Activated T-cell treated with anti-CD3 and anti-CD28 coated beads, Interleukin-2, amount 50 U/mL, for 1 hour (primary cell): ENCODE measurements at regions not wholly inside any gene's neighbourhood (a gene's known extent, or its start where the extent isn't known, plus 50 kb on each side); places are given as distances from the start of the nearest gene placed in this dataset.
"Not testable (repeated sequence)": the region's sequence is repeated elsewhere in the genome, so short reads cannot be mapped to it uniquely, and the experiment has no call there.

Experiments
- DNase-seq: peaks from one replicate; pipeline ENCODE4 v3.0.0-alpha.2; 2020

DNA sequence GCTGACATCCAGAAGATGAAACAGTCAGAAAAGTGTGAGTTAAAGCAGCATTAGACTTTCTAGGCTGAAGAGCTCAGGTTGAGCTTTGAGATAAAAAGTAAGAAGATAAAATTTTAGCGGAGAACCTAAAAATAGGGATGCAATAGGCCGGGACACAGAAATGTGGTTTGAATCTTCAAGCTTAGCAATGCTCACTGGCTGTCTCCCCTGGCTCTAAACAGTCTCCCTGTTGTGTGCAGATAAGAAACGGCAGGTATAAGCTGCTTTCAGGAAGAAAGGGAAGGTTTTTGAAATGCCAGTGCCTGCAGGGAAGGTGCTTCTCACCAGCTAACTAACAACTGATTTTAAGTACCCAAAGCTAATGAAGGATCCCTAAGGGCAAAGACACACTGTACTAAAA is 718.7 kb upstream of the SGO1 start:
- DNase-seq, result no peak

DNA sequence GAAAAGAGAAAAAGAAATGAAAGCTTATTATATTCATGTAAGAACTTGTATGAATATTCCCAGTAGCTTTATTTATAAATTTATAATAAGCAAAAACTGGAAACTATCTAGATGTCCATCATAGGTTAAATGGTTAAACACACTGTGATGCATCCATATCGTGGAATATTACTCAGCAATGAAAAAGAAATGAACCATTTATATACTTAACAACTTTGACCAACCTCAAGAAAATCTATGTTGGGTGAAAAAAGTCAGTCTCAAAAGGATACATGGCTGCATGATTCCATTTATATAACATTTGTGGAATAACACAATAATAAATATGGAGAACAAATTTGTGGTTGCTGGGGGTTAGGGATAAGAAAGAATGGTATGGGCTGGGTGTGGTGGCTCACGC is 713.0 kb upstream of the SGO1 start:
- no peak for DNase-seq

DNA sequence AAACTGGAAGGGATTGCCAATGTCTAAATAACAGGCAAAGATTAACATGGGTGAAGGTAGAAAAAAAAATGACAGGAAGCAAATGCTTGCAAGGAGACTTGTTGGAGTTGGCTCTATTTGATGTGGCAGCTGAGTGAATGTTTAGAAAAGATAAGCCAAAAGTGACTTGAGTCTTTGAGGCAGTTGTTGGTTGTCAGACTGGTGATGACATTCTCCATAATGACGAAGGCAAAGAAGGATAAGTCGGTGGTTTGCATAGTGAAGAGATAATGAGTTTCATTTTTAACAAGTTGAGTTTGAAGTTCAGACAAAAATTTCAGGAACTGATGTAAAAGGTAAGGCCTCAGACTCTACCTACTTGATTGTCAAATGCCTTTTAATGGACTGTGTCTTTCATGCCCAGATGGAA is 704.1 kb upstream of the SGO1 start:
- DNase-seq, result no peak

DNA sequence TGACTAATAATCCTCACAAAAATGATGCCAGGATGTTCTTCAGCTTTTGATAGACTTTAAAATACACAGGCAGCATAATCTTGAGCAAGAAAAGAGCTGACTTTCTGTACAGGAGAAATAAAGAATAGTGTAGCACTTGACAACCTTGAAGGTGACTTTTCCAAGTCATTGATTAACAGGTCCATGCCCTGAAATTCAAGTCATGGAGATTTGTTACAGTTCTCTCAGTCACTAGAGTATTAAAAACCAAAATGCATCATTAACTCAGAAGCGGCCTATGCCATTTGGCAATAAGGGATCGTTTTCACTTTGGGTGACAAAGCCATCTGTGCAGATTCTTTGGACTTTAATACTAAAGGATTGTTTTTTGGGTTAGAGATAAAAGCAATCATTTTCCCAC is 692.7 kb upstream of the SGO1 start:
- DNase-seq, result no peak

- no peak for DNase-seq
Measured at GRCh38 chr3:20873235-20873634, 687.2 kb upstream of the SGO1 start.

GRCh38 chr3:20870106-20870899 is 684.3 kb upstream of the SGO1 start:
- no peak for DNase-seq

DNA sequence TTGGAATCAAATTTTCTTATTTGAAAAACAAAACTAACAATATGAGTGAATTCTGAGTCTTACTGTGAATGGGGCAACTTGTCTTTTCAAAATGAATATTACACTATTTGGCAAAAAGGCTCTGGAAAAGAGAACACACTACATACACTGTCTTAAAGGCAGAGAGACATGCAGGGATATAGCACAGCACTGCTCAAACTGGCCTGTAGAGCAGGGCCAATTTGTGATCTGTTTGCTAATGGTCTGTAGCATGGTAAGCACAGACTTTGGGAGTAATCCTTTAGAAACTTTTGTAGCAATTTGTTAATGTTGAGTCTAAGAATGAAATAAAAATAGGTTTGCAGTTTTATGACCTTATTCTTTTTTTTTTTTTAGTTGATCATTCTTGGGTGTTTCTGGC is 679.8 kb upstream of the SGO1 start:
- no peak for DNase-seq

DNA sequence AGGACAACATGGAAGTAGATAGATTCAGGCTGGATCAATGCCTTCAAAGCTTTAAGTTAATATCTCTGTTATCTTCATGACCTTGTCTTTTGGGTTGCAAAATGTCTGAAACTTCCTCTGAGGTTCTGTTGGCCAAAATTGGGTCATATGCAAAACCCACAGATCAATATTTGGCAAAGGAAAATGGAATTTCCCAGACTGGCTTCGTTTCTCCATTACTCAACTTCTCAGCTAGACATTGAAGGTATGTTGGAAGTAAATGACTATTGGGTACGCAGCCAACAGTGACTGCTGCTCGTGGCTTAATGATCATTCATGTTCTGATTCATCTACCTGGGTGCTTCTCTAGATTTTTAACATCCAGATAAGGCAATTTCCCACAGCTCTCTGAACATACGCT is 675.4 kb upstream of the SGO1 start:
- no peak for DNase-seq

GRCh38 chr3:20857636-20858035 is 671.6 kb upstream of the SGO1 start:
- no peak for DNase-seq

DNA sequence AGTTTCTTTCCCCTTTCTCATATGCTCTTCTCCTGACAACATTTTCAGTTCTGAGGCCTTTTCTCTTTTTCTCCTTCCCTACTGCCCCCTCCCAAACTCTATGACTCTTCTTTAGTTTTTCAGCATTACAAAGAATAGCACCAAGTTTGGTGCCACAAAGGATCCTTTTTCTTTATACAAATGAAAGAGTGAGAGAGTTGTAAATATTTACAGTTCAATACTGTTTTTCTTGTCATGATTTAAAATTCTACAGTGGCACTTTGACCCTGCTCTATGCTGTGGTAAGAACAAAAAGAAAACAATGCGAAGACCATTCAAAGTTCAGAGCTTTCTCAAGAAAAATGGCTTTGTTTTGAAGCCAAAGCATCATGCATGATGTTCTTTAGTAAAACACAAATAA is 667.9 kb upstream of the SGO1 start:
- DNase-seq, result no peak

GRCh38 chr3:20852712-20853111 is 666.7 kb upstream of the SGO1 start:
- no peak for DNase-seq

- DNase-seq, result no peak
Measured at GRCh38 chr3:20849975-20850374, 664.0 kb upstream of the SGO1 start.

GRCh38 chr3:20846832-20847231 is 660.8 kb upstream of the SGO1 start:
- DNase-seq, result no peak

GRCh38 chr3:20846066-20846465 is 660.1 kb upstream of the SGO1 start:
- no peak for DNase-seq

GRCh38 chr3:20844851-20845250 is 658.8 kb upstream of the SGO1 start:
- no peak for DNase-seq

- no peak for DNase-seq
Measured at GRCh38 chr3:20842594-20843436, 656.8 kb upstream of the SGO1 start.

DNA sequence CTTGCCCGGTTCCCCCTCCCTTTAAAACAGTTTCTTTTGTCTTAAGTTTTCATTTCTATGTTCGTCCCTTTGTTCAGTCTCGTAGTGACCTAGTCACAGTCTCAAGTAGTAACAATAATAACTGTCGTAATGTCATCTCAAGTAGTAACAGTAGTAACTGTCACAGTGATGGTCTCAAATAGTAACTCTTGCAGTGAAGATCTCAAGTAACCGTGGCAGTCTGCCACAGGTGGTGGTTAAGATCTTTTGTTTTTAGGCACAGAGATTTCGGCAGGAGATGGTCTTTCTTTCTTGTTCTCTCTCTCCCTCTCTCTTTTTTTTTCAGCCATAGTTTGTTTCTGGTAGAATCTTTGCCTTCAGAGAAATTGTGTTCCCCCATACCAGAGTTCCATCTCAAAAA is 656.0 kb upstream of the SGO1 start:
- DNase-seq, result no peak

DNA sequence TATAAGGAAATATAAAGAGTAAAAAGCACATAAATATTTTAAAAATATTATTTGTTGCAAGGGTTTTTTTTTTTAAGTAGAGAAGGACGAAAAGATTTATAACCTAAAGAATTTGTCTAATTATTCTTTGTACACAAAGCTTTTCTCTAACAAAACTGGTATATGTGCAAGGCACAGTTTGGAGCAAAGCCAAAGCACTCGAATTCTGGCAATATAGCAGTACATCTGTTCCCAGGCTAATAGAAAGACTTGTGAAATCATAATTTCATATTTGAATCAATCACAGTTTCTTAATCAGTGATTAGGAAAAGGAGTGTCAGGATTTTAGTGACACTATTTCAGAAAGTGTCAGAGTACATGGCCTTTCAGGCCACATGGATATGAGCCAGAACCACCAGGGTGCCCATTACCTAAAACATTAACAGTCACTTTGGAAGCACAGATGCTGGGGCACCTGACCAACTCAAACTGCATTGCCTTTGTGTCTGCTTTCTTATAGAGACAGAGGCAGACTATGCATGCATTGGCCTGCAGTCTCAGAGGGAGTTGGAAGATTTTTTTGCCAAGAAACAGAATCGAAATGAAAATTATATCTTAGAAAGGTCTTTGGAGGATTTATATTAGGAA is 651.8 kb upstream of the SGO1 start:
- DNase-seq, result no peak

- DNase-seq, result no peak
Measured at GRCh38 chr3:20836801-20837200, 650.8 kb upstream of the SGO1 start.

DNA sequence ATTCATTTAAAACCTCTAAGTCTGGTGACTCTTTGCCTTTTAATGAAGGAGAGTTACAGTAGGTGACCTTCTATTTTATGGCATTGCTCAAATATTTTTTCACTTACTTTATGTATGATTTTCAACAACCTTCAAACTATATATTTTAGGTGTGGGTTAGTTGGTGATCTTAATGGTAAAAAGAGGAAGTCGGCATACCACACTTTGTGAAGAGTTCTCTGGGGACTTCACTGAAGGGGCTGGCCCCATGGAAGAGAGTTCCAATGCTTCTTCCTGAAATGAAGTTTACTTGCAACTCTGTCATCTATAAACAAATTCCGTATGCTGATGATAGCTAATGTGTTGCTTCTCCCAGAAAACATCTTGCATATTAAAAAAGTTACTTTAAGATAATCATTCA is 647.0 kb upstream of the SGO1 start:
- no peak for DNase-seq

DNA sequence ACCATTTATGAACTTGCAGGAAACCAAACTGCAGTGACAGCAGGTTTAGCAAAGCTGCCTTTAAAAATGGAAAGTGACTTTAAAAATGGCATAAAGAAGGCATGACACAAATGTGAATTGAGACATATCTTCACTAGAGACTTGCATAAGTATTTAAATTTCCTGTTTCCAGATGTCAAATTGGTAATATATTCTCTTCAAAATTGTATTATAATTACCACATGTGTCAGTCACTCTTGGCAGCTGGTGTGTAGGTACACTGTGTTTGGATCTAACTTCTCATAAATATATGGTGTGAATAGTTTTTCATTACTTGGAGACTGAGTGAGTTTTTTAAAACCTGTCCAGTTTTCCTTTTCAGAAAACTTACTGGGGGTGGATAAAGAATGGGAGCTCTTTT is 636.2 kb upstream of the SGO1 start:
- DNase-seq, result no peak

DNA sequence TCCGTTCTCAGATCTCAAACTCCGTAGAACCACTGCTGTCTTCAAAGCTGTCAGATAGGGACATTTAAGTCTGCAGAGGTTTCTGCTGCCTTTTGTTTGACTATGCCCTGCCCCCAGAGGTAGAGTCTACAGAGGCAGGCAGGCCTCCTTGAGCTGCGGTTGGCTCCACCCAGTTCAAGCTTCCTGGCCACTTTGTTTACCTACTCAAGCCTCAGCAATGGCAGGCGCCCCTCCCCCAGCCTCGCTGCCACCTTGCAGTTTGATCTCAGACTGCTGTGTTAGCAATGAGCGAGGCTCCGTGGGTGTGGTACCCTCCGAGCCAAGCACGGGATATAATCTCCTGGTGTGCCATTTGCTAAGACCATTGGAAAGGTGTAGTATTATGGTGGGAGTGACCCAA is 634.9 kb upstream of the SGO1 start:
- DNase-seq, result not testable (repeated sequence)

GRCh38 chr3:20811631-20812030 is 625.6 kb upstream of the SGO1 start:
- no peak for DNase-seq

GRCh38 chr3:20811006-20811405 is 625.0 kb upstream of the SGO1 start:
- DNase-seq, result no peak
